GM18867 (cell line): ENCODE measurements at regions not wholly inside any gene's neighbourhood (a gene's known extent, or its start where the extent isn't known, plus 50 kb on each side); places are given as distances from the start of the nearest gene placed in this dataset.

Source experiments
- ATAC-seq: cut with Tn5 transposase; IDR thresholded peaks from one replicate; pipeline ENCODE4 v1.9.1; 2021; ENCODE audit warnings: mild to moderate bottlenecking, moderate library complexity; ENCODE audit not compliant: unreplicated experiment

DNA sequence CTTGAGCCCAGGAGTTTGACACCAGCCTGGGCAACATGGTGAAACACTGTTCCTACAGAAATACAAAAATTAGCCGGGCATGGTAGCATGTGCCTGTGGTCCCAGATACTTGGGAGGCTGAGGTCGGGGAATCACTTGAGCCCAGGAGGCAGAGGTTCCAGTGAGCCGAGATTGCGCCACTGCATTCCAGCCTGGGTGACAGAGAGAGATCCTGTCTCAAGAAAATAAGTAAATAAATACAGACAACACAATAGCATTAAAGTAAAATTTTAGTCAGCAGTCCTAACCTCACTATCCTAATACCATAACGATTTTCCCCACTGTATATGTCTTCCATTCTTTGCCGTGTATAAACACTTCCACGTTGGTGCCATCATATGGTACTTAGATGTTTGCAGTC lies 83.0 kb upstream of the MBOAT2 start:
- no peak for ATAC-seq

DNA sequence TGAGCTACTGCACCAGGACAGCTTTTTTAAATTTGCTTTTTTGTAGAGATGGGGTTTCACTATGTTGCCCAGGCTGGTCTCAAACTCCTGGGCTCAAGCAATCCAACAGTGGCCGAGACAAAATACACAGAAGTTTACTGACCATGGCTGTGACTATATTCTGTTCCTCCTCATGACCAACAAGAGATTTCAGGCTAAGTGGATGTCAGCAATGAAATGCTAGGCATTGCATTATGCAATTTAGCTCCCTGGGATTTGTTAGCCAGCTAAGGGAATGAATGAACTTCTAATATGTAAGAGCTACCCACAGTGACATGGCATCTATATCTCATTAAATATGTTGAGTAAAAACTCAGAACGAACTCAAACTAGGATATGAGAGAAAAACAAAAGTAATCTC lies 81.9 kb upstream of the MBOAT2 start:
- no peak for ATAC-seq

DNA sequence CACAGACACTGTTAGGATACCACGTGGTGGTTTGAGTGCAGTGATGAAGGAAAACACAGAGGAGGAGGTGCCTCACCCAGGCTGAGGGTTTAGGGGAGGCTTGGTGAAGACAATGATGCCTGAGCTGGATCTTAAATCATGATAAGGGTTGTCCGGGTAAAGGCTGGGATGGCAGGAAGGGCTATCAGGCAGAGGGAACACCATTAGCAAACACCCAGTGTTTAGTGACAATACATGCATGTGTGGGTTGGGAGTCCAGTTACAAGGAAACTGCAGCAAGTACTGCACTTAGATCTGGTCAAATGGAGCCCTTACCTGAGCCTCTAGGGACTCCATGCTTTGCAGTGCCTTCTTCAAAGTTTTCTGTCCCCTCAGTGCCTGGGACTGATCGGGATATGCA lies 79.8 kb upstream of the MBOAT2 start:
- no peak for ATAC-seq

DNA sequence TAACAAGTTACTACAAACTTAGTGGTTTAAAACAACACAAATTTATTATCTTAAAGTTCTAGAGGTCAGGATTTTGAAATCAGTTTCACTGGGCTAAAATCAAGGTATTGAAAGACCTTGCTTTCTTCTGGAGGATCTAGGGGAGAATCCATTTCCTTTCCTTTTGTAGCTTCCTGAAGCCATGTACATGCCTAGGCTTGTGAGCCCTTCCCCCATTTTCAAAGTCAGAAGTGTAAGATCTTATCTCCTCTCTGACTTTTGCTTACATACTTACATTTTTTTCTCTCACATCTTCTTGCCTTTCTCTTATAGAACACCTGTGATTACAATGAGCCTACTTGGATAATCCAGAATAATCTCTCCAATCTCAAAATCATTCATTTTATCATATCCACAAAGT lies 78.7 kb upstream of the MBOAT2 start:
- no peak for ATAC-seq

DNA sequence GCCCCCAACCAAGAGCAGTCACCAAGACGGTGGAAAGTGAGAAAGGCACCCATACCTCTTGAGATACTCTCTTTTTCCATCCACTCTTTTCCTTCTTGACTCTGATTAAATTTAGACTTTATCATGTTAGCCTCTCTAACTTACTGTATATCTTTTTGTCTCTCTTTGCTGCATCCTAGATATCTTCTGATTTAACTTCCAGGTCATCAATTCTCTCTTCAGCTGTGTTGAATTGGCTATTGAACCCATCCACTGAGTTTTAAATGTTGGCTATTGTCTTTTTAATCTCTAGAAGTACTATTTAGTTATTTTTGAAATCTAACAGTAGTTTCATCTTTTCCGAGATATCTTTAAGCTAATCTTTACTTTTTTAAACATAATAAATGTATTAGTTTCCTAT lies 78.3 kb upstream of the MBOAT2 start:
- no peak for ATAC-seq

DNA sequence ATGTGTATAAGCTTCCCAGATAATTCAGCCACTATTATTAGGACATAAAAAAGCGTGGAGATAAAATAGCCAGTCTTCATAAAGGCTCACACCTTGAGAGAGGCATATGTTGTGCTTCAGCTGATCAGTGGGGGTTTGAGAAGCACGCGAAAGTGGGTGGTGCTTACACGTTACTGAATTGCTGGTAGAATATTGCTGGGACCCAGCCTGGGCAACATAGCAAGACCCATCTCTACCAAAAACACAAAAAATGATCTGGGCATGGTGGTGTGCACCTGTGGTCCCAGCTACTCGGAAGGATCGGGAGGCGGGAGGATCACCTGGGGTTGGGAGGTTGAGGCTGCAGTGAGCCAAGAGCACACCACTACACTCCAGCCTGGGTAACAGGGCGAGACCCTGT lies 74.9 kb upstream of the MBOAT2 start:
- no peak for ATAC-seq

DNA sequence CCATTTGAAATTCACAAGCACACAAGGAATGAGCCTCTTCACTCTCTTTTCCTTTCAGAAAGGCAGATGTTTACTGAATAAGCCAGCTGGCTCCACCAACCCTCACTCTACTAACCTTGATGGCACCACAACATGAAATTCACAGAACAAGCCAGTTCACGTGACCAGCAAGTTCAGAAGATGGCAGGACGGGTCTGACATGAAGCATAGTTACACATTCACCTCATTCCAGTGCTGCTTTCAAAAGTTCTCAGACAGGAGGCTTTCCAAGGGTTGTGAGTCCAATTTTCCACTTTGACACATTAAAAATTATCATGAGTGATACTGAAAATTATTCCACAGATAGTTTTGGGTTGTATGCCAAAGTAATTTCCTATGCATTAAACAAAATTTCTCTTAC lies 74.2 kb upstream of the MBOAT2 start:
- ATAC-seq, result no peak

DNA sequence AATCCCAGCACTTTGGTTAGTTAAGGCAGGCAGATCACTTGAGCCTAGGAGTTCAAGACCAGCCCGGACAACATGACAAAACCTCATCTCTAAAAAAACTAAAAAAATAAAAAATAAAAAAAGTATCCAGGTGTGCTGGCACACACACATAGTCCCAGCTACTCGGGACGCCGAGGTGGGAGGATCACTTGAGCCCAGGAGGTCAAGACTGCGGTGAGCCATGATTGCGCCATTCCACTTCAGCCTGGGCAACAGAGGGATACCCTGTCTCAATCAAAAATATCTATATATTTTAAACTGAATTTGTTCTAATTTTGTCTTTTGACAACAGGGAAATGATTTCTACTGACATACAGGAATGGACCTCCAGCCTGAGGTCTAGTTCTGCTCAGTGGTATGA lies 73.3 kb upstream of the MBOAT2 start:
- no peak for ATAC-seq

DNA sequence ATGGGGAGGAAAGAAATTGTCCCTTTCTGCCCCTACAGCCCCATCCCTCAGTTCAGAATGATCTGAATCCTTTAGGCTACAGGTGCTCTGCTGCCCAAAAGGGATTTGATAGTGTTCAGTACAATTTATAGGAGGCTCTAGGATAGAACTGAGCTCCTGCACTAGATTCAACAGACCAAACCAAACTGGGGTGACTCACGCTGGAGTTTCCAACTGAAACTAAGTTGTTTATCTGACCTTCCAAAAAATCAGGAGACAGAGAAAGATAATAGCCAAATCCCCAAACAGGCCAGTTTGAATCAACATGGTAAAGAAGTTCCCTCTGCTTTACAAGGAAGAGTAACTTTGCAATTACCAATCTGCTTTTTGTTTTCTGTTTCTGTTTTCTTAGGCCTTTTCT lies 72.7 kb upstream of the MBOAT2 start:
- ATAC-seq, result no peak

DNA sequence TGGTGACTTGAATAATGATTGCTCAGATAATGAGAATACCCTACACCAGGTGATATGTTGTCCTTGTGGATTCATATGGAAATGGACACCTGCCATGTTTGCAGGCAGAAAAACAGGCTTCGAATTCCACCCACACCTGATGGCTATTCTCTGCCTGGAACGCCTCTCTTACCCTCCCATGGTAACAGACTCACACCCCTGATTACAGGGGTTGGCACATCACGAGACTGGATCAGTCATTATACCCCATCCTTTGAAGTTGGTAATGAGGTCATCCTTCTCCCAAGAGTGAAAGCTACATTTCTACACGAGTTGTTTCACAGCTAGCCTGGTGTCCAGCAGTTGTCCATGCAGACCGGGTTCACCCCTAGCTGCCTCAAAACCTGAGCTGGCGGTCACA lies 71.4 kb upstream of the MBOAT2 start:
- ATAC-seq, result no peak

DNA sequence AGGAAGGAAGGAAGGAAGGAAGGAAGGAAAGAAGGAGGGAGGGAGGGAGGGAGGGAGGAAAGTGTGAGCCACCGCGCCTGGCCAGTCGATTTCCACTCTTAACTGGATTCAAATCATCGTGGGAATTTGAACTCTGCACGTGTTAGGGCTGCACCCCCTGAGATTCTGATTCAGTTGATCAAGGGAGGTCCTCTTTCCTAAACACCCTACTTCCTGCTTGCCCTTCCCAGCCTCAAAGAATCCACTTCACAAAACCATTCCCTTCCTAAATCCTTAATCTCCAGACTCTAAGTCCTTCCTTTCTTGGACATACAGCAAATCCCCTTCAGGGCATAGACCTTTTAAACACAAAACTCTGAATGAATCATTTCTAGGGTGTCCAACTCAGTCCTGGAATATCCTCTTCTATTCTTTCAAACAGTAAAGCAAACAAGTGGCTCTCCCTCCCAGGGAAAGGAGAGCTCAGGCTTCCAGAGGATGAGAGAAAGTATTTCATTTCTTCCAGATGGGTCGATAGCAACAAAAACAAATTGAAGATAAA lies 68.2 kb upstream of the MBOAT2 start:
- ATAC-seq, result no peak

DNA sequence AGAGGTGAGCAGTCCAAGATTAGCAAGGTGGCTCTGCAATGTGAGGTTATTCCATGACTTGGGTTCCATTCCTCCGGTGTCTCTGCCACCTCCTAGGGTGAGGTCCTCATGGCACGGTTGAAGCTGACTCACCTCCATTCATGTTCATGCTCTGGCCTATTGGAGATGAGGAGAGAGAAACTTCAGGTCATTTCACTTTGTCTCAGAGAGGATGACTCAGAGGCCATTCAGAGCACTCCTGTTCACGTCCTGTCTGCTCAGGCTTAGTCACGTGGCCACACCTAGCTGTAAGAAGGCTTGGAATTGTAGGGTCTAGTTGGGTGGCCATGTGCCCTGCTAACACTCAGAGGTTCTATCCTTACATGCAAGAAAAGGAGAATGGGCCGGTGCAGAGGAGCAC lies 67.5 kb upstream of the MBOAT2 start:
- no peak for ATAC-seq

DNA sequence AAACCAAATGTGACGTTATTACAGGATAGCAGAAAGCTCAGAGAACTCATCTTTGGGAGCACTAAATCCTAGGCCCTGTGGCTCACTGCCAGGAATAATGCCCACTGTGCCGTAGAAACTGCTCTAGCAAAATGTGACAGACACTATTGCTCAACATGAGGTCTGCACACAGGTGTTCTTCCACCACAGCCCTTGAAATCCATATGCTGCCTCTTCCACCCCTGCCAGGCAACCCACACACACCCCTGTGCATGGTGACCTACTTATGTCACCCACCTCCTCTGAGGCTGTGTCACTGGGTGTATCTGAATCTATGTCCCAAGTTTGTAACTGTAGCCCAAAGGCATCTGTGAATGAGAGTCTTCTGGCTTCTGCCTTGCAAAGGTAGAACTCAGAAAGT lies 66.1 kb upstream of the MBOAT2 start:
- no peak for ATAC-seq

DNA sequence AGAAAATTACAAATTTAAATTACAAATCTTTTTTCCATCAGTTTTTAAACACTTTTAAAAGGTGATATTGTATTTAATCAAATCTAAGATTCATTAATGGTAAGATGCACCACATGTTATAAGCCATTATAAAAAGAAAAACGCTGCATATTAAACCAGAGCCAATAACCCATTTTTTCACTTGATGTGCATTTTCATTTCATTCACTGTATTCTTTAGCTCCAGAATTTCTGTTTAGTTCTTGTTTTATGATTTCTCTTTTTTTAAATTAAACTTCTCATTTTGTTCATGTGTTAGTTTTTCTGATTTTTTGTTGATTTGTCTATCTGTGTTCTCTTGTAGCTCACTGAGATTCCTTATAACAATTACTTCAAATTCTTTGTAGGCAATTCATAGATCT lies 62.4 kb upstream of the MBOAT2 start:
- ATAC-seq, result no peak

DNA sequence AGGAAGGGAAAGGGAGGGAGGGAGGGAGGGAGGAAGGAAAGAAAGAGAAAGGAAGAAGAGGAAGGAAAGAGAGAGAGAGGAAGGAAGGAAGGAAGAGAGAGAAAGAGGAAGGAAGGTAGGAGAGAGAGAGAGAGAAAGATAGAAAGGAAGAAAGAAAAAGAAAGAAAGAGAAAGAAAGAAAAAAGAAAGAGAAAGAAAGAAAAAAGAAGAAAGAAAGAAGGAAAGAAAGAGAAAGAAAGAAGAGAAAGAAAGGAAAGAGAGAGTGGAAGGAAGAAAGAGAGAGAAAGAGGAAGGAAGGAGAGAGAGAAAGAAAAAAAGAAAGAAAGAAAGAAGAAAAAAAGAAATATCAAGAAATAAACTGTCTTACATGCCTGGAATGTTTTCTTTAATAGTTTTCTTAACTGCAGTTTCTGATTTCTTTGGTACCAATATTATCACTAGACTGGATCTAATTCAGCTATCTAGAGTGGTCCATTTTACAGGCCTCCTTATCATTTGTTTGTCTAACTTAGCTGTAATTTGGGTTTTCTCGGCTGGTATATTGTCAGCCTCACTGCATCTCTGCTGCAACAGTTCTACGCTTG lies 59.6 kb upstream of the MBOAT2 start:
- ATAC-seq, result no peak

DNA sequence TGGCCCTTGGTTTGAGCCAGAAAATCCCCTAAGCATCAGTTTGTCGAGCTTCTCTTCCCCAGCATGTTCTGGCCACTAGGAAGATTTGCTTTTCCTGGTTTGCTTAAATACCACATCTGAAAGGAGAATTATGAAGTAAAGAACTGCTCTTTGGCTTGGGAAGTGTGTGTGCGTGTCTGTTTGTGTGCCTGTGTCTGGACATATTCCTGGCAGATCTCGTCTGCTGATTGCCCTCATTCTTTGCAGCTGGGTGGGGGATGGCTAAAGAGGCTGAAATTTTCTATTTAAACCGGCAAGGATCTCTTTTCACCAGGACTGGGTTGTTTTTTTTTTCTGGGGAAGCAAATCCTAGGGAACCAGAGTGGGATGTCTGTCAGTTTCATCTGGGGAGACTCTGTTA lies 57.3 kb upstream of the MBOAT2 start:
- ATAC-seq, result no peak

DNA sequence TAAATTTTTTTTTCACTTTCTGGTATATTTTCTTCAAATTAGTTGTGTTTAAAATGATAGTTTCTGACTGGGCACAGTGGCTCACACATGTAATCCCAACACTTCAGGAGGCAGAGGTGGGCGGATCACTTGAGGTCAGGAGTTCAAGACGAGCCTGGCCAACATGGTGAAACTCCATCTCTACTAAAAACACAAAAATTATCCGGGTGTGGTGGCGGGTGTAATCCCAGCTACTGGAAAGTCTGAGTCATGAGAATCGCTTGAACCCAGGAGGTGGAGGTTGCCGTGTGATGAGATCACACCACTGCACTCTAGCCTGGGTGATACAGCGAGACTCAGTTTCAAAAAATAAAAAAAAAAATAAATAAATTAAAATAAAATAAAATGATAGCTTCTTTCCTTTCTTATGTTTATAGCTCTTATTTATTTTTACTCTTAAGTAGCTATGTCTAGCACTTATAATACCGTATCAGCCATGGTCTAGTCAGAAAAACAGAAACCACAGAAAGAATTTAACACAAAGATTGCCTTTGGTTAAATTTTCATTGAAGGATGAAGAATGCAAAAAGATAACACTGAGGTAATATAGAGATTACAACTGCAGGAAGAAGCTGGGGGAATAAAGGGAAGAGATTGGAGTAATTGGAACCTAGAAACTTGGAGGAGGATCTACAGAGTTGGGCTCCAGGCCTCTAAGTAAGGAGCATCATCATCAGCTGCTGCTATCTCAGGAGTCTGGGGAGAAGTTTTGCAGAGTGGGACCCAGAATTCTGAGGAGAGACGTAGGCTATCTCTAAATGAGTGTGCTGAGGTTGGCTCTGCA lies 54.7 kb upstream of the MBOAT2 start:
- ATAC-seq, result no peak

DNA sequence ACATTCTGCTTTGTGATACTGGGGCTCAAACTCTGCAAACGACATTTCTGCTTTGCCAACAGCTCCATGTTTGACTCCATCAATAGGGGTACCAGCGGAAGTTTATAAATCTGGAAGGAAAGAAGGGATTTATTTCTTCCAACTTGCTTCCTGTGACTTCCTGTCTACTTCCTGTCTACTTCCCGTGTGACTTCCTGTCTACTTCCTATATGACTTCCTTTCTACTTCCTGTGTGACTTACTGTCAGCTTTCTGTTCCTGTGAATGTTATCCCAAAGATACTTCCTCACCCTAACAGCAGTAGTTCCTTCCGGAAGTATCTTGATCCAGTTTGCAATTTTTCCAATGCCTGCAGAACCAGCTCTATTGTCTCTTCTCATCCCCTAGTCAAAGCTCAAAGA lies 52.0 kb upstream of the MBOAT2 start:
- ATAC-seq, result no peak

DNA sequence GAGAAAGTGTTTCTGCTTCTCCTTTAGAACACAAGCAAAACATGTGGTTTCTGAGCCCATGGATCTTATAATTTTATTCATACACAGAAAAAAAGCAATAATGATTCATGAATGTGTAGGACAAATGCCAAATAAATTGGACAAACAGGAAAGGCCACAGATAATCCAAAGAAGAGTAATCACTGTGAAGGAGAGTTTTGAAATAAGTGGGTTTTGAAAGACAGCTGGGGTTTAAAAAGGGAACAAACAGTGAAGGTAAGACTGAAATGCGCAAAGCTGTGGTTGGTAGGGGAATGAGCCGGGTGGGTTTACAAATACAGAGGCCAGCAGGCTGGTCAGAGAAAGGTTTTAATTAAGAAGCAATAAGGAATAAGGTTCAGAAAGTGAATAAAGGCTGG lies 50.0 kb upstream of the MBOAT2 start:
- no peak for ATAC-seq
